GM19452 (cell line): ENCODE measurements at regions not wholly inside any gene's neighbourhood (a gene's known extent, or its start where the extent isn't known, plus 50 kb on each side); places are given as distances from the start of the nearest gene placed in this dataset.

Experiments
- ATAC-seq: cut with Tn5 transposase; IDR thresholded peaks from one replicate; pipeline ENCODE4 v1.9.1; 2021; ENCODE audit not compliant: unreplicated experiment

- ATAC-seq: no peak
Observed at GRCh38 chr12:107610021-107610859, 75.4 kb upstream of the PWP1 start.

GRCh38 chr12:107612508-107612907 is 73.1 kb upstream of the PWP1 start:
- ATAC-seq: no peak

GRCh38 chr12:107616941-107617340 is 68.7 kb upstream of the PWP1 start:
- no peak for ATAC-seq

- no peak for ATAC-seq
Observed at GRCh38 chr12:107618106-107618505, 67.5 kb upstream of the PWP1 start.

DNA sequence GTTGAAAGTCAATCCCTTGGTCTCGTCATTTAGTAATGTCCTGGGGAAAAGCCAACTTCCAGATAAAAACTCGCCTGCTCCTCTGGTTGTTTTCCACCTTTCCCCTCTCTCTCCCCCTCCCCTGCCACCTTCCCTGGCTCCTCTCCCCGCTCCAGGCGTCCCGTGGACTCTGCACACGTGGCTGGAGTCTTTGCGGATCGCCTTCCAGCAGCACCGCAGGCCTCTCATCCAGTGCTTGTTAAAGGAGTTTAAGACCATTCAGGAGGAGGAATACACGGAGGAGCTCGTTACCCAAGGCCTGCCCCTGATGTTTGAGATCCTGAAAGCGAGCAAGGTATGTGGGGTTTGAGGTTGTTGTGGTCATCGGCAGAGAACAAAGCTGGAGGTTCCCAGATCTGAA is 65.8 kb upstream of the PWP1 start:
- ATAC-seq: no peak

- ATAC-seq: no peak
Observed at GRCh38 chr12:107622001-107622400, 63.6 kb upstream of the PWP1 start.

DNA sequence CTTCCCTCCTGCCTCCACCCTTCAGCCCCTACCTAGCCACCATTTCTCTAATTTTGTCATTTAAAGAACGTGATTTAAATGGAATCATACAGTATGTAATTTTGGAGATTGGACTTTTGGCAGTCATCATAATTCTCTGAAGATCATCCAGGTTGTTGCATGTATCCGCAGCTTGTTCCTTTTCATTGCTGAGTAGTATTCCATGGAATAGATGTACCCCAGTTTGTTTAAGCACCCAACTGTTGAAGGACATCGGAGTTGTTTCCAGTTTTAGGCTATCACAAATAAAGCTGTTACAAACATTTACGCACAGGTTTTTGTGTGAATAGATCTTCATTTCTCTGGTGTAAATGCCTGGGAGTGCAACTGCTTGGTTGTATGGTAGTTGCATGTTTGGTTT is 61.1 kb upstream of the PWP1 start:
- ATAC-seq: no peak

DNA sequence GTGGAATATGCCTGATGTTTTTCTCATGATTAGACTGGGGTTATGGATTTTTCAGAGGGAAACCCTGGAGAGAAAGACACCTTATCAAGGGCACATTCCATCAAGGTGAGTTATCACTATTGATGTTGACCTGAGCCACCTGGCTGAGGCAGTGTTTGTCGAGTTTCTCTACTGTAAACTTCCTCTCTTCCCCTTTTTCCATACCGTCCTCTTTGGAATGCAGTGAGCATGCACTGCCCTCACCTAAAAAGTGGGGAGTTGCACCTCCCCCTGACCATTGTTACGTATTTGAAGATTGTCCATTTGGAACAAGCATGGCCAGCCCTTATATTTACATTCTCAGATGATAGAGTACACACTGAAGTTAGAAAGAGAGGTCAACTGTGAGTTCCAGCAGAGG is 53.9 kb upstream of the PWP1 start:
- no peak for ATAC-seq

- no peak for ATAC-seq
Observed at GRCh38 chr12:107632246-107632645, 53.4 kb upstream of the PWP1 start.

- no peak for ATAC-seq
Observed at GRCh38 chr12:107634530-107634929, 51.1 kb upstream of the PWP1 start.

DNA sequence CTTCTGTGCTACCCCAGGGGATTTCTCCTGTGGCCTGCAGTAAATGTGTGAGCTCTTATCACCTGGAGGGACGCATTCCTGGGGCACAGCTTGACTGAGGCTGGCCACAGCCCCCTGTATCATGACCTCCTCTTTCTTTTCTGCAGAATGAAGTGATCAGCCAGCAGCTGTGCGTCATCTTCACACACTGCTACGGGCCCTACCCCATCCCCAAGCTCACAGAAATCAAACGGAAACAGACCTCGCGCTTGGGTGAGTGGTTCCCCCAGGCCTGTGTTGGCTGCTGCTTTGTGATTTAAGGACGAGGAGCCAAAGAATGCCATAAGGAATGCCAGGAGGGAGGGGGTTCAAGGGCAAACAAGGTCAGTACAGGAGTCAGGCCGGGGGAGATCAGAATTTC is 50.5 kb upstream of the PWP1 start:
- no peak for ATAC-seq
